Nephron progenitor cell (in vitro differentiated cells): ENCODE measurements at regions not wholly inside any gene's neighbourhood (a gene's known extent, or its start where the extent isn't known, plus 50 kb on each side); places are given as distances from the start of the nearest gene placed in this dataset.

Experiments used
- DNase-seq: peaks from one replicate; pipeline ENCODE4 v3.0.0; 2021
- H3K27ac Mint-ChIP-seq: 2 replicates; pipeline ENCODE4 v1.8.0; 2021; ENCODE audit warnings: mild to moderate bottlenecking, moderate library complexity, mixed read lengths
- H3K27me3 Mint-ChIP-seq: 2 replicates; pipeline ENCODE4 v1.8.0; 2021; ENCODE audit warnings: mild to moderate bottlenecking, low read depth, mixed read lengths; ENCODE audit not compliant: poor library complexity
- H3K36me3 Mint-ChIP-seq: 2 replicates; pipeline ENCODE4 v1.8.0; 2021; ENCODE audit warnings: low read depth, mixed read lengths
- H3K4me1 Mint-ChIP-seq: 2 replicates; pipeline ENCODE4 v1.8.0; 2021; ENCODE audit warnings: mixed read lengths
- H3K4me3 Mint-ChIP-seq: 2 replicates; pipeline ENCODE4 v1.8.0; 2021; ENCODE audit warnings: mild to moderate bottlenecking, moderate library complexity, mixed read lengths
- H3K9me3 Mint-ChIP-seq: 2 replicates; pipeline ENCODE4 v1.8.0; 2021; ENCODE audit warnings: mild to moderate bottlenecking, moderate library complexity, mixed read lengths
- CTCF ChIP-seq: fragments of 200-600 bp; sonication (generic); IDR thresholded peaks from 2 replicates; pipeline ENCODE4 v1.5.0; 2021; ENCODE audit warnings: antibody characterized with exemption

DNA sequence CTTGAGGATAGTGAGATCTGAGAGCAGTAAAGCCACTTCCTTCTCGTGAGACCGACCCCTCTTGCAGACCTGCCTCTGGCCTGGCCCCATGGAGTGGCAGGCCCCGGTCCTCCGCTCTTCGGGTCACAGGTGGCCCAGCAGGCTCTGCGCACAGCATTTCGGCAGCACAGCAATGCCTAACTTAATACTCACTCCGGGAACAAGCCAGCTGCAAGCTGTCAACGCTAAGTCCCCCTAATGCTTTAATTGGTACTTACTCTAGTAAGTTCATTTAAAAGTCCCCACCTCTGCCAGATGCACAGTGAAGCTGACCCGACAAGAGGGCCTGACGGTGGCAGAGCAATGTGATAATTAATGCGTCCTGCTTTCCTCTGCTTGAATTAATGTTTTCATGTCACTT lies 349.3 kb upstream of the B3GAT1 start:
- Mint-ChIP-seq H3K27ac (no peak overlapping the region), H3K9me3 (no peaks in the 10 kb centered on the region), H3K4me3 (no peak overlapping the region), H3K36me3 (no peaks in the 10 kb centered on the region), H3K27me3 (peaks cover 42% of the 10 kb centered on the region), H3K4me1 (peaks cover 6% of the 10 kb centered on the region)
- no peak for DNase-seq
- no peak for TF ChIP-seq CTCF

DNA sequence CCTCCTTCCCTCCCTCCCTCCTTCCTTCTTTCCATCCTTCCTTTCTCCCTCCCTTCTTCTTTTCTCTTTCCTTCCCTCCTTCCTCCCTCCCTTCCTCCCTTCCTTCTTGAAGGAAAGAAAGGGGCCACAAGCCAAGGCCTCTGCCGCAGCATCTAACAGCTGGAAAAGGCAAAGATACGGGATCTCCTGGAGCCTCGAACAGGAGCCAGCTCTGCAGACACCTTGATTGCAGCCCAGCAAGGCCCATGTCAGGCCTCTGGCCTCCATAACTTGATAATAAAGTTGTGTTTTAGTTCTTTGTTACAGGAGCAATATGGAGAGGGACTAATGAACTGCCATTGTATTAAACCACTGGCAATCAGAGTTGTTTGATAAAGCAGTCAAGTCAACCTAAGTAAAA lies 348.9 kb upstream of the B3GAT1 start:
- Mint-ChIP-seq H3K27me3 (peaks cover 42% of the 10 kb centered on the region), H3K4me1 (peaks cover 6% of the 10 kb centered on the region), H3K36me3 (no peaks in the 10 kb centered on the region), H3K27ac (no peak overlapping the region), H3K4me3 (no peak overlapping the region), H3K9me3 (no peaks in the 10 kb centered on the region)
- DNase-seq = no peak
- no peak for TF ChIP-seq CTCF

DNA sequence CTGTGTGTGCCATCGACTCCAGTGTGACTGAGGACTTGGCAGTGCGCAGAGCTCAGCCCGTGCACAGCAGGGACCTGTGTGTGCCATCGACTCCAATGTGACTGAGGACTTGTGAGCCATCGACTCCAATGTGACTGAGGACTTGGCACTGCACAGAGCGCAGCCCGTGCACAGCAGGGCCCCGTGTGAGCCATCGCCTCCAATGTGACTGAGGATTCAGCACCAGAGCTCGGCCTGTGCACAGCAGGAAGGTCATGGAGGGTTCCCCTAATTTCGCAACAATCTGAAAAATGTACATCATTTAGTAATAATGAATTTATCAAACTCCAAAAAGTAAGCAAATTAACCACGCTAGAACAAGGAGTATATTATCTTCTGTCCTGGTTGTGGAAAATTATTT lies 348.3 kb upstream of the B3GAT1 start:
- no peak overlapping the region for H3K27ac Mint-ChIP-seq
- H3K36me3 Mint-ChIP-seq = no peaks in the 10 kb centered on the region
- TF ChIP-seq CTCF = no peak
- DNase-seq = no peak
- peaks cover 39% of the 10 kb centered on the region for H3K27me3 Mint-ChIP-seq
- H3K4me1 Mint-ChIP-seq = peaks cover 6% of the 10 kb centered on the region
- H3K9me3 Mint-ChIP-seq = no peaks in the 10 kb centered on the region
- H3K4me3 Mint-ChIP-seq = no peak overlapping the region

GRCh38 chr11:134759855-134760254 lies 347.8 kb upstream of the B3GAT1 start:
- no peaks in the 10 kb centered on the region for H3K9me3 Mint-ChIP-seq
- H3K4me3 Mint-ChIP-seq = no peak overlapping the region
- H3K36me3 Mint-ChIP-seq = no peaks in the 10 kb centered on the region
- peaks cover 36% of the 10 kb centered on the region for H3K27me3 Mint-ChIP-seq
- H3K4me1 Mint-ChIP-seq = peaks cover 6% of the 10 kb centered on the region
- H3K27ac Mint-ChIP-seq = no peak overlapping the region
- no peak for DNase-seq
- TF ChIP-seq CTCF = no peak

GRCh38 chr11:134759274-134759673 lies 347.2 kb upstream of the B3GAT1 start:
- Mint-ChIP-seq H3K27ac (no peak overlapping the region), H3K4me1 (peaks cover 6% of the 10 kb centered on the region), H3K4me3 (no peak overlapping the region), H3K9me3 (no peaks in the 10 kb centered on the region), H3K27me3 (peaks cover 37% of the 10 kb centered on the region), H3K36me3 (no peaks in the 10 kb centered on the region)
- TF ChIP-seq CTCF = no peak
- DNase-seq = no peak

GRCh38 chr11:134758342-134758931 lies 346.4 kb upstream of the B3GAT1 start:
- TF ChIP-seq CTCF = no peak
- peaks cover 12% of the 10 kb centered on the region for H3K4me1 Mint-ChIP-seq
- no peak overlapping the region for H3K27ac Mint-ChIP-seq

More at GRCh38 chr11:134758342-134758931, 346.4 kb upstream of the B3GAT1 start:
- H3K9me3 Mint-ChIP-seq = no peaks in the 10 kb centered on the region
- peaks cover 45% of the 10 kb centered on the region for H3K27me3 Mint-ChIP-seq
- H3K4me3 Mint-ChIP-seq = no peak overlapping the region
- no peak for DNase-seq
- H3K36me3 Mint-ChIP-seq = no peaks in the 10 kb centered on the region
